CD14-positive monocyte (primary cell): ENCODE measurements at regions not wholly inside any gene's neighbourhood (a gene's known extent, or its start where the extent isn't known, plus 50 kb on each side); places are given as distances from the start of the nearest gene placed in this dataset.
"Not testable (repeated sequence)": the region's sequence is repeated elsewhere in the genome, so short reads cannot be mapped to it uniquely, and the experiment has no call there.

Source experiments
- DNase-seq, 3 donors: peaks; one replicate each; pipeline ENCODE4 v3.0.0-alpha.2; 2011 to 2022
- H2AFZ ChIP-seq: 2 replicates; pipeline ENCODE4 v1.6.0; 2012; ENCODE audit warnings: mild to moderate bottlenecking, low read depth, low read length, inconsistent platforms; ENCODE audit not compliant: insufficient read depth, poor library complexity, severe bottlenecking
- H3K27ac ChIP-seq, 2 donors: 1 replicate in 1 of 2; 2 replicates in 1 of 2; pipeline ENCODE4 v1.5.1; 2012 to 2013; ENCODE audit warnings: low read length in 2 of 2, control low read depth in 1 of 2, inconsistent platforms in 1 of 2, low read depth in 1 of 2, mild to moderate bottlenecking in 1 of 2
- H3K27me3 ChIP-seq, 2 donors: one replicate each; pipeline versions ENCODE4 v1.6.0 to v1.6.1; 2011 to 2013; ENCODE audit warnings: low read length in 2 of 2; ENCODE audit not compliant: control insufficient read depth in 2 of 2, insufficient read depth in 2 of 2
- H3K36me3 ChIP-seq, 2 donors: replicated peaks in 1 of 2; 1 replicate in 1 of 2; 2 replicates in 1 of 2; pipeline versions ENCODE4 v1.5.1 to v1.6.1; 2012 to 2013; ENCODE audit warnings: low read length in 2 of 2, control low read depth in 1 of 2, inconsistent platforms in 1 of 2, mild to moderate bottlenecking in 1 of 2; ENCODE audit not compliant: insufficient read depth in 2 of 2, control insufficient read depth in 1 of 2
- H3K4me1 ChIP-seq, 2 donors: 1 replicate in 1 of 2; 2 replicates in 1 of 2; pipeline versions ENCODE4 v1.5.1 to v1.6.1; 2012 to 2013; ENCODE audit warnings: low read length in 2 of 2, control low read depth in 1 of 2, inconsistent platforms in 1 of 2, mild to moderate bottlenecking in 1 of 2, moderate library complexity in 1 of 2; ENCODE audit not compliant: insufficient read depth in 2 of 2, control insufficient read depth in 1 of 2
- H3K4me2 ChIP-seq: replicated peaks from 2 replicates; pipeline ENCODE3; 2012; ENCODE audit warnings: low read length, moderate library complexity, mild to moderate bottlenecking; ENCODE audit not compliant: poor library complexity, severe bottlenecking; ENCODE audit errors: extremely low read depth
- H3K4me3 ChIP-seq, 3 experiments: fragments of 200-600 bp in 1 of 3; sonication (generic) in 1 of 3; replicated peaks in 1 of 3; 1 replicate in 2 of 3; 2 replicates in 1 of 3; pipeline ENCODE4 v1.5.1; 2011 to 2013; ENCODE audit warnings: low read length in 3 of 3, mild to moderate bottlenecking in 3 of 3, control low read depth in 2 of 3, low read depth in 2 of 3, inconsistent platforms in 1 of 3, moderate library complexity in 1 of 3
- H3K79me2 ChIP-seq: 2 replicates; pipeline ENCODE4 v1.6.0; 2012; ENCODE audit warnings: mild to moderate bottlenecking, control low read depth, inconsistent platforms, low read length, moderate library complexity; ENCODE audit not compliant: insufficient read depth
- H3K9ac ChIP-seq: 2 replicates; pipeline ENCODE4 v1.6.0; 2017; ENCODE audit warnings: low read length, mild to moderate bottlenecking; ENCODE audit not compliant: insufficient read depth, poor library complexity, severe bottlenecking
- H3K9me3 ChIP-seq, 2 donors: replicated peaks in 1 of 2; 1 replicate in 1 of 2; 2 replicates in 1 of 2; pipeline versions ENCODE4 v1.5.1 to v1.6.1; 2012 to 2013; ENCODE audit warnings: low read length in 2 of 2, control low read depth in 1 of 2; ENCODE audit not compliant: control insufficient read depth in 1 of 2, insufficient read depth in 1 of 2
- H4K20me1 ChIP-seq: 2 replicates; pipeline ENCODE4 v1.6.0; 2012; ENCODE audit warnings: mild to moderate bottlenecking, low read length, control low read depth, moderate library complexity; ENCODE audit not compliant: insufficient read depth
- H3K27ac Mint-ChIP-seq, 7 donors: one replicate each; pipeline ENCODE4 v1.8.0; 2020; ENCODE audit warnings: mild to moderate bottlenecking in 7 of 7, mixed read lengths in 7 of 7, moderate library complexity in 6 of 7, inconsistent platforms in 2 of 7
- H3K27me3 Mint-ChIP-seq, 3 donors: one replicate each; pipeline ENCODE4 v1.8.0; 2021 to 2022; ENCODE audit warnings: low read depth in 3 of 3, mild to moderate bottlenecking in 3 of 3, mixed read lengths in 3 of 3, moderate library complexity in 3 of 3, inconsistent platforms in 1 of 3
- H3K36me3 Mint-ChIP-seq, 2 donors: one replicate each; pipeline ENCODE4 v1.8.0; 2020; ENCODE audit warnings: mixed read lengths in 2 of 2, inconsistent platforms in 1 of 2, mild to moderate bottlenecking in 1 of 2
- H3K4me1 Mint-ChIP-seq: one replicate; pipeline ENCODE4 v1.8.0; 2020; ENCODE audit warnings: mild to moderate bottlenecking, mixed read lengths
- H3K4me3 Mint-ChIP-seq, 2 donors: one replicate each; pipeline ENCODE4 v1.8.0; 2020; ENCODE audit warnings: mild to moderate bottlenecking in 2 of 2, mixed read lengths in 2 of 2, moderate library complexity in 1 of 2
- H3K9me3 Mint-ChIP-seq, 7 donors: one replicate each; pipeline ENCODE4 v1.8.0; 2020 to 2022; ENCODE audit warnings: mixed read lengths in 7 of 7, mild to moderate bottlenecking in 6 of 7, moderate library complexity in 6 of 7, inconsistent platforms in 2 of 7
- CTCF ChIP-seq: fragments of 200-600 bp; IDR thresholded peaks from one replicate; pipeline ENCODE4 v1.8.0; 2022; ENCODE audit warnings: antibody characterized with exemption, mild to moderate bottlenecking
- WGBS: methylation state at CpG from one replicate; pipeline ENCODE4 v1.1.5; 2013; ENCODE audit warnings: missing lambda C conversion rate; ENCODE audit not compliant: insufficient coverage; 5-methylcytosine and 5-hydroxymethylcytosine counted together
- intact Hi-C, 2 donors: fragments of 100-400 bp; cut with micrococcal nuclease; formaldehyde crosslinking; loops; one replicate each; pipeline versions ENCODE4 v1.15.0 to v1.15.1; 2023

GRCh38 chr2:199042660-199043379 is 414.9 kb downstream of the SATB2 start:
- no peaks in the 10 kb centered on the region for H3K36me3 ChIP-seq
- H3K9ac ChIP-seq = no peak overlapping the region
- no peak overlapping the region for H3K27ac ChIP-seq
- Mint-ChIP-seq H3K4me3 (no peak overlapping the region), H3K27ac (no peak overlapping the region), H3K9me3 (no peaks in the 10 kb centered on the region), H3K4me1 (no peaks in the 10 kb centered on the region), H3K27me3 (no peaks in the 10 kb centered on the region), H3K36me3 (no peaks in the 10 kb centered on the region)
- H3K79me2 ChIP-seq = no peaks in the 10 kb centered on the region
- H2AFZ ChIP-seq = no peak overlapping the region
- intact Hi-C loops = no loop called here
- H3K9me3 ChIP-seq = no peaks in the 10 kb centered on the region
- no peak overlapping the region for H3K4me2 ChIP-seq
- no peaks in the 10 kb centered on the region for H3K4me1 ChIP-seq
- H4K20me1 ChIP-seq = no peaks in the 10 kb centered on the region
- no peak overlapping the region for H3K4me3 ChIP-seq
- no peak for DNase-seq
- no peaks in the 10 kb centered on the region for H3K27me3 ChIP-seq
- WGBS = 92% methylated on average over 1 of the region's 2 CpGs
- no peak for TF ChIP-seq CTCF

DNA sequence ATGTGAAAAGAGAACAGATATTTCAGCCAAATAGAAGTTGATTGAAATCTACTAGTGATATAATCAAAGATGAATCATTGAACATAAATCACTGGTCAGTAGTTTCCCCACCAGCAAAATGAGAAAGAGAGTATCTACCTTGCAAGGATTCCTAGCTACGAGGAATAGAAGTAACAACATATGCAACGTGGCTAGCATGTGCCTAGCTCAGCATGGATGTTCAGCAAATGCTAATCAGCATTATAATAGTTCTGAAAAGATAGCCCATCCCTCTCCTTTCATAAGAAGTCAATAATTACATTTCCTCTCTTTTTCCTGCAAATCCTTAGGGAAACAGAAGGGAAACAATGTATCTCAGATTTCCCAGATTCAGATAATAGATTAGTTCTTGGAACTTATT is 417.2 kb downstream of the SATB2 start:
- H3K79me2 ChIP-seq = no peaks in the 10 kb centered on the region
- intact Hi-C loops = no loop called here
- H3K4me1 ChIP-seq = no peaks in the 10 kb centered on the region
- H2AFZ ChIP-seq = no peak overlapping the region
- H3K27ac ChIP-seq = no peak overlapping the region
- H3K36me3 ChIP-seq = no peaks in the 10 kb centered on the region
- H3K4me2 ChIP-seq = no peak overlapping the region
- H3K4me3 ChIP-seq = no peak overlapping the region
- no peak overlapping the region for H3K4me3 Mint-ChIP-seq
- H3K27me3 ChIP-seq = no peaks in the 10 kb centered on the region
- H3K9ac ChIP-seq = no peak overlapping the region
- H3K27ac Mint-ChIP-seq = no peak overlapping the region
- no peak for TF ChIP-seq CTCF
- no peaks in the 10 kb centered on the region for H3K9me3 ChIP-seq
- DNase-seq = no peak
- no peaks in the 10 kb centered on the region for H3K4me1 Mint-ChIP-seq
- peaks cover 0 to 3% (median 0%) of the 10 kb centered on the region in 7 donors for H3K9me3 Mint-ChIP-seq
- peaks cover 0 to 2% (median 0%) of the 10 kb centered on the region in 3 donors for H3K27me3 Mint-ChIP-seq
- no peaks in the 10 kb centered on the region for H3K36me3 Mint-ChIP-seq
- 31% methylated on average over 2 of the region's 2 CpGs for WGBS
- no peaks in the 10 kb centered on the region for H4K20me1 ChIP-seq

GRCh38 chr2:199033761-199034160 is 424.0 kb downstream of the SATB2 start:
- H4K20me1 ChIP-seq, H3K27ac Mint-ChIP-seq, H3K27me3 Mint-ChIP-seq, DNase-seq, H3K4me2 ChIP-seq, H3K9me3 ChIP-seq, H3K4me3 ChIP-seq, H3K36me3 Mint-ChIP-seq, H3K4me1 ChIP-seq, H3K79me2 ChIP-seq, H2AFZ ChIP-seq, H3K4me1 Mint-ChIP-seq, H3K27ac ChIP-seq, H3K9ac ChIP-seq, intact Hi-C loops, H3K27me3 ChIP-seq, H3K36me3 ChIP-seq, H3K4me3 Mint-ChIP-seq: not testable (repeated sequence)
- peaks cover 0 to 17% (median 4%) of the 10 kb centered on the region in 7 donors for H3K9me3 Mint-ChIP-seq
- no CpG with 5 or more reads among the region's 3 CpGs for WGBS
